ENCODE measurements at regions not wholly inside any gene's neighbourhood (a gene's known extent, or its start where the extent isn't known, plus 50 kb on each side); places are given as distances from the start of the nearest gene placed in this dataset.

GRCh38 chr1:72885017-72885416, 602.7 kb upstream of the NEGR1 start:
- TF ChIP-seq EZH2phosphoT487 (conservative IDR thresholded peaks at IDR 0.05; ENCODE audit: low read length) (no peak), CTCF (IDR thresholded peaks at IDR 0.05; ENCODE audit: insufficient read depth, low read length, poor library complexity, severe bottlenecking) (no peak)
